WERI-Rb-1 (cell line): ENCODE measurements at regions not wholly inside any gene's neighbourhood (a gene's known extent, or its start where the extent isn't known, plus 50 kb on each side); places are given as distances from the start of the nearest gene placed in this dataset.

Experiments
- DNase-seq: peaks from one replicate; pipeline ENCODE4 v3.0.0-alpha.2; 2020
- H3K27ac ChIP-seq: fragments of 250-450 bp; sonication (Bioruptor Pico); 2 replicates; pipeline ENCODE4 v1.5.1; 2020; ENCODE audit warnings: mild to moderate bottlenecking, moderate library complexity
- H3K27me3 ChIP-seq: fragments of 250-450 bp; sonication (Bioruptor Pico); 2 replicates; pipeline ENCODE4 v1.5.1; 2021; ENCODE audit warnings: mild to moderate bottlenecking, low read depth, moderate library complexity; ENCODE audit not compliant: insufficient read depth, severe bottlenecking
- H3K36me3 ChIP-seq: fragments of 250-450 bp; sonication (Bioruptor Pico); 2 replicates; pipeline ENCODE4 v1.5.1; 2020; ENCODE audit warnings: mild to moderate bottlenecking, moderate library complexity
- H3K4me3 ChIP-seq: 2 replicates; pipeline ENCODE4 v1.5.1; 2011; ENCODE audit warnings: low read depth, mild to moderate bottlenecking, control low read depth, low read length
- H3K9me3 ChIP-seq: fragments of 250-450 bp; sonication (Bioruptor Pico); 2 replicates; pipeline ENCODE4 v1.5.1; 2021; ENCODE audit warnings: mild to moderate bottlenecking, moderate library complexity; ENCODE audit not compliant: severe bottlenecking
- CTCF ChIP-seq: IDR thresholded peaks from 2 replicates; pipeline ENCODE4 v1.5.1; 2011; ENCODE audit warnings: low read depth, mild to moderate bottlenecking, control low read depth, inconsistent platforms, low read length

DNA sequence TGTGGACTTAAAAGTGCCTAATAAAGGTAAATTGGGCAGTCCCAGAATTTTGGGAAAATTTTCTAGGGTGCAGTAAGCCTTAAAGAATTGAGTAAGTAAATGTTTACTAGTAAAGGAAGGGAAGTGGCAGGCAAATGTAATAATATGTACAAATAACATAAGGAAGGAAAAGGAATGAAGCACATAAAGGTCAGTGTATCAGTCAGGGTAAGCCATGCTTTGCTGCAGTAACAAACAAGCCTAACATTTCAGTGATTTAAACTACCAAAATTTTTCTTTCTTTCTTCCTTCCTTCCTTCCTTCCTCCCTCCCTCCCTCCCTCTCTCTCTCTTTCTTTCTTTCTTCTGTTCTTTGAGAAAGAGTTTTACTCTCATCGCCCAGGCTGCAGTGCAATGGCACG is 117.5 kb downstream of the HAO1 start:
- Histone ChIP-seq H3K27ac (no peak overlapping the region), H3K9me3 (no peaks in the 10 kb centered on the region), H3K4me3 (no peak overlapping the region), H3K27me3 (no peaks in the 10 kb centered on the region), H3K36me3 (no peaks in the 10 kb centered on the region)
- TF ChIP-seq CTCF = no peak
- DNase-seq = no peak

DNA sequence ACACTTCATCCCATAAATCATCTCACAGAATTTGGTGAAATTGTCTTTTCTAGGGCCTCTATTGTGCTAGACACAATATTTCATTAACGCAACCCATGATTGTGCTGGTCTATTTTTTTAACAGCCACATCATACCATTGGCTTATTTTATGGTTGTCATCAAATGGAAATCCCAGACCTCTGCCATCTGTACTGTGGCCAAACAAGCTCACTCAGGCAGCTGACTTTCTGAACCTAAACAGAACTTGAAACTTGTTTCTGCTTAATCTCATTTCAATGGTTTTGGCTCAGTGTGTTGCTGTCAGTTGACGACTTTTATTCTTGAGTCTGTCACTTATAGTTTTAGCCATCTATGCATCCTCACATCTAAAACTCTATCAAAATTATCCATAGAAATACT is 111.8 kb downstream of the HAO1 start:
- TF ChIP-seq CTCF = no peak
- no peaks in the 10 kb centered on the region for H3K9me3 ChIP-seq
- no peak overlapping the region for H3K4me3 ChIP-seq
- no peak for DNase-seq
- H3K27me3 ChIP-seq = no peaks in the 10 kb centered on the region
- no peaks in the 10 kb centered on the region for H3K36me3 ChIP-seq
- H3K27ac ChIP-seq = no peak overlapping the region

DNA sequence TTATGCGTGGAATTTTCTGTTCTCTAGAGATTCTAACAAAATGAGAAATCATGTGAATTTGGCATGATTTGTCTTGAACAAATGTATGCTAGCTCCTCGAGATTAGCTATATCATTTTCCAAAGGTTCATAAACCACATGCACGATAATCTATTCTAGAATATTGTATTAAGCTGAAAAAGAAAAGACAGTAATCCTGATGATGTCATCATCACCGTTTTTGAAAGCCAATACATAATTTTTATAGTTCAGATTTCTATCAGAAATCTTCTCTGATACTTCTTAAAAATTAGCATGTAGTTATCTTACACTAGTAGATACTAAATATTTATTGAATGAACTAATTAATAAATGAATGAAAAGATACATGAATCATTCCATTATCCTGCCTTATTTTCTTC is 111.2 kb downstream of the HAO1 start:
- no peak overlapping the region for H3K27ac ChIP-seq
- H3K36me3 ChIP-seq = no peaks in the 10 kb centered on the region
- H3K9me3 ChIP-seq = no peaks in the 10 kb centered on the region
- no peaks in the 10 kb centered on the region for H3K27me3 ChIP-seq
- no peak overlapping the region for H3K4me3 ChIP-seq
- DNase-seq = no peak
- no peak for TF ChIP-seq CTCF

- Histone ChIP-seq H3K27ac (no peak overlapping the region), H3K9me3 (no peaks in the 10 kb centered on the region), H3K27me3 (no peaks in the 10 kb centered on the region), H3K4me3 (no peak overlapping the region), H3K36me3 (no peaks in the 10 kb centered on the region)
- no peak for DNase-seq
- TF ChIP-seq CTCF = no peak
Observed at GRCh38 chr20:7829776-7830175, 110.5 kb downstream of the HAO1 start.
